ENCODE measurements at regions not wholly inside any gene's neighbourhood (a gene's known extent, or its start where the extent isn't known, plus 50 kb on each side); places are given as distances from the start of the nearest gene placed in this dataset.
"Not testable (repeated sequence)": the region's sequence is repeated elsewhere in the genome, so short reads cannot be mapped to it uniquely, and the experiment has no call there.

DNA sequence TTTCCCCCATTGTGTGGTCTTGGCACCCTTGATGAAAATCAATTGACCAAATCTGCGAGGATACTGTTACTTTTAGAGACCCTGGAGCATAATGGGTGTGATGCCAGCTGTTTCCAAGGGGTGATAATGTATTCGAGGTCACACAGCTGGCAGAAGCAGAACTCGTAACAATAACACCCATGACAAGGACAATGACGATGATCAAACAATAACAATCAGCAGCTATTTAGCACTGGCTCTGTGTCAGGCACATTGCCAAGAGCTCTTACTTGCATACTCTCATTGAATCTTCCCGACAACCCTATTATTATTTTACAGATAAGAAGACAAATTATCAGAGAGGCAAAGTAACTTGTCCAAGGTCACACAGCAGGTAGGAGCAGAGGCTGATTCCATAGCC, 223.7 kb upstream of the MSX2 start:
- DNase-seq: no peak

DNA sequence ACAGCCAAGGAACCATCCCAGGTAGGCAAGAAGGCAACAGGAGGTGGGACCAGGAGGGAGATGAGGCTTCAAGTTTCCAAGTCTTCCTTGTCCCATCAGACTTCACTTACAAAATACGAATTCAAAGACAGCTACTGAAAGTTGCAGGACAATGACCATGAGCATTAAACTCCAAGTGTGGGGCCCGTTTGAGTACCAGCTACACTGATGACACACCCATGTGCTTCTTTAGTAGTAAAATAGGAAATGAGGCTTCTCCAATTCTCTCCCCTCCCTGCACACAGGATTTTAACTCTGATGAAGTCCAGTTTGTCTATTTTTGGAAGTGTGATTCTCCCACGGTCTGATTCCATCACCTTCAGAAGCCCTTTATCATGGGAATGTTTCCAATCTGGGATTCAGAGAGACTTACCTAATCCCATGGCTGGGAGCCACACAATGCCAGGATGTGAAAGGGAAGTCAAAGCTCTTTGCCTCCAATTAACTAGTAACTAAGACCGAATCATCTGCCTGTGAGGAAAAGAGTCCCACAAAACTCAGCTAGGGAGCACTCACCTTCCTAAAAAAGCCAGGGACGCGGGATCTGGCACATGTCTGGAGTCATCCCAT, 222.8 kb upstream of the MSX2 start:
- DNase-seq: no peak

DNA sequence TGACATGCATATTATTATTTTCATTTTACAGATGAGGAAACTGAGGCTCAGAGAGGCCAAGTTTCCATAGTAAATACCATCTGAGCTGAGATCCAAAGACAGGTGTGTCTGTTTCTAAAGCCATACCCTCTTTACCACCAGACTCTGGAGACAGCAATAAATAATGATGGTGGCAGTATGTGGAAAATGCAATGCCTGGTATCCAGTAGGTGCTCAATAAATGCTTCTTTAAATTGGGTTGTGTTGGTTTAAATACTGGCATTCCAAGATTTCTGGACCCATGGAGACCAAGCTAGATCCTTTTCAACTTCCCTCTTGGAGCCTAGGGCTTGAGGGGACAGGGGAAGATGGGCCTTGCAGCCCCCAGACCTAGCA, 221.3 kb upstream of the MSX2 start:
- no peak for DNase-seq

DNA sequence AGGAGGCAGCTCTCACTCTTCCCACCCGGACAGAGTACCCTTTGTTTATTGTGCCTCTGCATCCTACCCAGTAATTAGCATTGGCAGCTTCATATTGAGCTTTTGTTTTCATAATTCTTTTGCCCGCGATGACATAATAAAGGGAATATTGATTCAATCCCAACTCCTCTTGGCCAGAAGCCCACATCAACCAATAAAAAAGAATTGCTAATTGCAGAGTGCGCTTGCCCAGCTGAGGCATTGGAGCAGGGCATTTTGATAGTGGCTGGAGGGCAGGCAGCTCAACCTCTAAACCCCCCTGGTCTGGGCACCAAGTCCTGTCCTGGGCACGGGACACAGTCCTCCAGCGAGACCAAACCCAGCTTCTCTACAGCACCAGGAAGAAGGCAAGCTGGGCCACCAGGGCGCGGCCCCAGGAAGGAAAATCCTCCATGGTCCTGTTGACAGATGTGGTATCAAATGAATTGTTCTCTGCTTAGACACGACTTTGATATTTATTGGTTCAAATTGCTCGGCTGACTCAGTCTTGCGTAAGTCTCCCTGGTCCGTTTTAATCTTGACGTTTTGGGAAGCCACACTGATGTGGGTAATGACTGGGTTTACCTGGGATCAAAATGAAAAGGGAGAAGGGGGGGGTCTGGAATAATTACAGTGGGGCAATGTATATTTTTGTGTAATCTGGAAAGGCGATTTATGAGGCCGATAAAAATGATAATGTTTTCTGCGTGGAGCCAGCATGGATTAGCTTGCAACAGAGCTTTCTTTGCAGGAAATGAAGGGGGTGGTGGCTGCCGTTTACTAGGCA, 220.7 kb upstream of the MSX2 start:
- no peak for DNase-seq

DNA sequence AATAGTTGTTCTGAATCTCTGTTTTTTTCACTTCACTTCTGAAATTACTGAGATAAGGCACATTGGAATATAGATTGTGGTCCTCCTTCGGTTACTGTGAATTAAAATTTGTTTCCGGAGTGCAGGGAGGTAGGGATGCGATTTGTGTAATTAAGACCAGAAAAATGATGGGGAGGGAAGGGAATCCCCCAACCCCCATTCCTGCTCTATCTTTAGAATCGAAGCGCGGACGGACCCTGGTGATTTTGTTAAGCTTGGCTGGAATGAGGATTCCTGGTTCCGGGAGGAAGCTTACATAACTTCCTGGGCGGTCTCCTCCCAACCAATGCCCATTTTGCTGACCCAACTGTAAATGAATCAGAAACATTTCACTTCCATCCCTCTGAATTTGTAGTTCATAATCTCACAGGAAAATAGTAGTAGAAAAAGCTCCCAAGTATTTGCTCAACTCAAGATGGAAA, 220.1 kb upstream of the MSX2 start:
- DNase-seq: no peak

DNA sequence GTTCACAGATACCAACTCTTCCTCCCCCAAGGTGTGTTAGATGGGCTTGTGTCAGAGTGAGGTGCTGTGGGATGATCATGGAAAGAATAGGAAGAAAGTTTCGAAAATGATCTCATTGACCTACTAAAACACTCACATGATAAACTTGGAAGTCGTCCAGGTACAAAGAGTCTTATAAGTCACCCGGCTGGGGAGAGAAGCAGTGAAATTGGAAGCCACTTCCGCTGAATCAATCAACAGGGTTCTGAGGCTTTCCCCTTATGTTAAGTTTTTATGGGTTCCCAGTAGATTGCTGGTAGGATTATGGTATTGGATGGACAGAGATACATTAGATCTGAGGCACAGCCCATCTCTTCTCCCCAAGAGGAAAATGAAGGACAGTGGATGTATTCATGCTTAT, 218.8 kb upstream of the MSX2 start:
- no peak for DNase-seq

DNA sequence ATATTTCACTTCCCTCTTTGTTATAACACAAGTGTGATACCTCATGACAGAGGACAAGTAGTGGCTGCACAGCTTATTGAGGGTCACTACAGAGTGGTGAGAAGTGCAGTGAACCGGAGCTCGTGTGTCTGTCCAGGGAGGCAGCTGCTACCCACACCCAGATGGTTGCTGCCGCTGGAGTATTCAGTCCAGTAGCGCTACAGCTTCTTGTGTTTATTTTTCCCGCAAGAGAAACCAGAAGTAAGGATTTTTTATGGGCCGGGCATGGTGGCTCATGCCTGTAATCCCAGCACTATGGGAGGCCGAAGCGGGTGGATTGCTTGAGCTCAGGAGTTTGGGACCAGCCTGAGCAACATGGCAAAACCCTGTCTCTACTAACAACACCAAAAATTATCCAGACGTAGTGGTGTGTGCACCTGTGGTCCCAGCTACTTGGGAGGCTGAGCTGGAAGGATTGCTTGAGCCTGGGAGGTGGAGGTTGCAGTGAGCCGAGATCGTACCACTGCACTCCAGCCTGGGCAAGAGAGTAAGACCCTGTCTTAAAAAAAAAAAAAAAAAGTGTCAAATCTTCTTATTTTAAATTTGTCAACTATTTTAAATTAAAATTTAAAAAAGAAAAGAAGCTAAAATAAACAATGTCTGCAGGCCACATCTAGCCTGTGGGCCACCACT, 213.5 kb upstream of the MSX2 start:
- not testable (repeated sequence) for DNase-seq

DNA sequence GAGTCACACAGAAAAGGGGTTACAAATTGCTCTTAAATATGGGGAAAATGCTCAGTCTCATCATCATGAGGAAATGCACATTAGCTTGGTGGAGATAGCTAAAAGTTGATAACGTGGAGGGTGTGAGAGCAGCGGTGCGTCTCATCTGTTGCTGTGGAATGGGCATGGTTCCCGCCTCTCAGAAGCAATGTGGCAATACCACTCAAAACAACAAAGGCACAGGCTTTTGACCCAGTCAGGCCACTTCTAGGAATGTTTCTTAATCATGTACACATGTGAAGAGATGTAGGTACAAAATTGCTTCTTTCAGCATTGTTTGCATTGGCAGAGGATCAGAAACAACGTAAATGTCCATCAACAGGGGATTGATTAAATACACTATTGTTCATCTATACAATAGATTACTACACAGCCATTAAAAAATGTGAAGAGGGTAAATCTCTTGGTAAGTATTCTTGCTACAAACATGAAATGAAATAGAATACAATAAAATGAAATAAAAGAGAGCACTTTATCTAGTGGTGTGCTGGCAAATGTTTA, 212.6 kb upstream of the MSX2 start:
- DNase-seq: no peak

DNA sequence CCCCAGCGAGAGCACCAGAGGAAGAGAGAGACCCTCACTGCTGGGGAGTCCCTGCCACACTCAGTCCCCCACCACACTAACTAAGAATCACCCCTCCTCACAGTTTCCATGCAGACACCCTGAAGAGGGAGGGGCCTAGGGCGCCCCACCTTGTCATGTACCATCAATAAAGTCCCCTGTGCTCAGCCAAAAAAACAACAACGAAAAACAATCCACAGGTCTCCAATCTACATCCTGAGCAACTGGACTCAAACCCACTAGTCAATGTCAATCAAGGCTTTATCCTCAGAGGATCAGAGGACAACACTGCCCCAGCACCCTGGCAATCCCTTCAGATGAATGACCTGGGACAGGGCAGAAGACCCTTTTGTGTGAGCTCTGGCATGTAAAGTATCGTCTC, 210.1 kb upstream of the MSX2 start:
- DNase-seq: no peak

DNA sequence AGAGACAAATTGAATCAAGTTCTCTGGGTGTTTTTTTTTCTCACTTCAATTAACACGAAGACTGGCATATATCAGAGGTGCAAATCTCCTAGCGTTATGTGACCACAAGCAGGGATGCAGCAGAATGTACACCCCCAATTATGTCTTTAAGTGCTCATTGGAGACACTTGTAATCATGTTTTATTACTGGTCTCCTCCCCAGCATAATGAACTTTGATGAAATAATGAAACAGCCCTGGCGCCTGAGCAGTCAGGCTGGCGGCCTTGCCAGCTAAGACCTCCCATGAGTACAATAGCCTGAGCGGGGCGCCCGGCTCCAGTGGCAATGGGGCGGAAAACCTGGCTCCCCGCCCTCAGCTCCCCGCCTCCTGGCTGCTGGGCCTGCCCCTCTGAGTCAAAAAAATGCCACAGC, 209.4 kb upstream of the MSX2 start:
- DNase-seq: no peak

DNA sequence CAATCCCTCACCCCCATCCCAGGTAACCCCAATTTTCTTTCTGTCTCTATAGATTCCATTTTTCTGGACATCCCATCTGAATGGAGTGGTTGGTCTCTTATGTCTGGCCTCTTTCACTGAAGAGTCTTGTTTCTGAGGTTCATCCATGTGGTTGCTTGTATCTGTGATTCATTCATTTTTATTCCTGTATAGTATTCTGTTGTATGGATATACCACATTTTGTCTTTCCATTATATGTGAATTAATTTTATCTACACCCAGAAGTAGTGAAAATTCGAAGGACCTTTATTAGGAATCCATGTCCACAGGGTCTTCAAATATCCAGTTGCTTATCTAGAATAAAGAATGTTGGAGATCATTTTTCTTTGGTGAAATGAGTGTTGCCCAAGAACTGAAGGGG, 207.6 kb upstream of the MSX2 start:
- DNase-seq: no peak

DNA sequence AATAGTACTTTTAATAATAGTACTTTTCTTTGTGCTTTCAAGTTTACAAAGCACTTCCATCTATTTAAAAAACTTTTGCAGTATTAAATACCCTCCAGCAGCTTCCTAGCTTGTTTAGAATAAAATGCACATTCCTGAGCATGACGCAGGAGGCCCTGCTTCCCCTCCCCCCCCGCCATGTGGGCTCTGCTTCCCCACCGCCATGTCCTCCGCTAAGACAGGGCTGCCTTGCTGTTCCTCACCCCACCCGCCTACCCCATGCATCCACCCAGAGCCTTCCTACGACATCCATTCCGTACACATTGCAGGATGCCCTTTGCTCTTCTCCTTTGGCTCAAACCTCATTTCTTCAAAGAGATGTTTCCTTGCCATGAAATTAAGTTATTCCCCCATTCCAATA, 205.9 kb upstream of the MSX2 start:
- no peak for DNase-seq

DNA sequence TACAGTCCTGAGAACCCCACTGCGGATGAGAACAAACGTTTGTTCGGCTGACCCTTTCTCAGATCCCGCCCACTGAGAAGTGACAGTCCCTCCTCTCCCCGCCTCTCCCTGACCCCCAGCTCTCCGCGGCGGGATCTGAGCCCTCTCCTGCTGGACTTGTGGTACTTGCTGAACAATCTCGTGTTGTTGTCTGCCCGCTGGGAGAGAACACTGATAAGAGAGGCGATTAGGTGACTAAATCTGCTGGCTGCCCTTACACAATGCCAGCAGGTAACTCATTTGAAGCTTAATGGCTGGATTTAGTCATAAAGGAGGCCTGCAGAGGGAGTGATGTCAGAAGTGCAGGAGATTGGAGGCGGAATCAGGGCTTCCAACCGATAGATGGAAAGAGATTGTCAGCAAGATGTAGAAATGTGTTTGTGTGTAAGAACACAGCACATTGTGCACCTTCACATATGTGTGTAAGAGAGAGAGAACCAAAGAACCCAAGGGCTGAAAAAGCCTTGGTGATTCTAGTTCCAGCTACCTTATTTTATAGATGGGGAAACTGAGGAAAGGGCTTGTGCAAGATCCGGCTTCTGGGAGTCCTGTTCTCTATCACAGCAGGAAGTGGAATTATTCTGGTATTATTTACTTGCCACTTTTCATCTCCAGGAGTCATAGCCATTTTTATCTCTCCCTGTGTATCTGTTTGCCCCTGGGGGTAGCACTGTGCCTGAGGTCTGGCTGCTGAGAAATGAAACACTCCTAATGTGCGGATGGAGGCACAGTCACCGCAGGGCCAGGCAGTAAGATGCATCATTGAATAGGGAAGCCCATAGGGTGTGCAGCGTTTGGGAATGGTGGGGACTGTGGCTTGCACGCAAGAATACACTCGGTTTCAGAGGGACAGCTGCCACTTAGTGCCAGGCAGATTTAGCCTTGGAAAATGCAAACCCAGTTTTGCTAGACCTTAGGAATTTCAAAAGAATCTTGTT, 203.7 kb upstream of the MSX2 start:
- no peak for DNase-seq

DNA sequence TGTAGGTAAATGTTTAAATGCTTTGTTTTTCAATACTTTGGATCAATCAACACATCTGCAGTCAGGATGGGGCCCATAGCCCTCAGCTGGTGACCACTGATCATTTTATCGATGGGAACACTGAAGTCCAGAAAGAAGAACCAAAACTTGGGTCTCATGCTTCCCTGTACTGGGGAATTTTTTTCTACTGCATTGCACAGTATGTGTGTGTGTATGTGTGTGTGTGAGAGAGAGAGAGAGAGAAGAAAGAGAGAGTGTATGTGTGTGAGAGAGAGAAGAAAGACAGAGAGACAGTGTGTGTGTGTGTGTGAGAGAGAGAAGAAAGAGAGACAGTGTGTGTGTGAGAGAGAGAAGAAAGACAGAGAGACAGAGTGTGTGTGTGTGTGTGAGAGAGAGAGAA, 202.9 kb upstream of the MSX2 start:
- DNase-seq: no peak

DNA sequence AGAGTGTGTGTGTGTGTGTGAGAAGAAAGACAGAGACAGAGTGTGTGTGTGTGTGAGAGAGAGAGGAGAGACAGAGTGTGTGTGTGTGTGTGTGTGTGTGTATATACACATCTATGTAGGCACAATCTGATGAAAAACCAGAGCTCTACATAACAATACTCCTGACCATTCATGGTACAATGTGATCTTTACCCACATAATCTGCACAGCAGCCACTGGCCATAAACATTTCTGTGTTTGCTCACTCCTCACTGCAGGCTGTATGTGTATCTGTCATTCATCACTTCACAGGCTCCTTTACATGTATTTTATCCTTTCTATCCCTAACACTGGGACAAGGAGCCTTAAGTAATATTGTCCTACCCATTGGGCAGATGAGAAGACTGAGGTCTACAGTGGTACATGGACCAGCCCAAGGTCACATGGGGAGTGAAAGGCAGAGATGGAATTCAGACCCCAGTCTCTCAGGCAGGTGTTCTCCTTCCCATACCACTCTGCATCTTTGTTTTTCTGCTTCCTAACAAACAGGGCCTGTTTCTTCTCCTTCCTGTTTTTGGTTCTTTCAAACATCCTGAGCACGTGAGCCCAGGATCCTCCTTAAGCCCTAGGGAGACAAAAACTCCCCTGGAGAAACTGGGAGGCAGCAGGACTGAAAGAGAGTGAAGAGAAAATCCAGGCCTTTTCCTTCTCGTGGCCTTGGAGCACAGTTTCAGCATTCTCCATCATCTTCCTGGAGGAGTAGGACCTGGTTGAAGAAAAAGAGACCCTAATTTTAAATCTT, 201.7 kb upstream of the MSX2 start:
- no peak for DNase-seq

DNA sequence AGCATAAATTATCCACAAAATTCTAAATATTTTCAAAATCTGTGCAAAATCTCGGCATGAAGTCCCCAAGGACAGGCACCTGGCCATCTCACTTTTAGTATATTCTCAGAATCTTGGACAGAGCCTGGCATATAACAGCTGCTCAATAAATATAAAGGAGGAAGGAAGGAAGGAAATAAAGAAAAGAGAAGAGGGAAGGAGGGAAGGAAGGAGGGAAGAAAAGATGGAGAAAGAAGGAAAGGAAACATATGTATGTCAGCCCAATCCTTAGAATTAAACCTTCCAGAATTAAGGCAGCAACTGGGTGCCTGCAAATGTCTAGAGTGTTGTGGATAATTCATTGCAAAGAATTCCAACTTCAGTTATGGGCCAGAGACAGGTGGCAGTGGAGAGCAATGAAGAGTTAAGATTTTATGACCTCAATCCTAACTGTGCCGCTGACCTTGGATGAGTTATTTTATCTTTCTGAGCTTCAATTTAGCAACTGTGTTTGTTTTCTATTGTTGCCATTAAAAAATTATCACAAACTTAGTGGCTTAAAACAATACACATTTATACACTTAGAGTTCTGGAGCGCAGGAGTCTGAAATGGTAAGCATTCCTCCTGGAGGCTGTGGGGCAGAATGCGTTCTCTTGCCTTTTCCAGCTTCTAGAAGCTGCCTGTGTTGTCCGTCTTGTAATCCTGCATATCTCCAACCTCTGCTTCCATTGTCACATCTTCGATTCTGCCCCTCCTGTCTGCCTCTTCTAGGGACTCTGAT, 200.9 kb upstream of the MSX2 start:
- no peak for DNase-seq

DNA sequence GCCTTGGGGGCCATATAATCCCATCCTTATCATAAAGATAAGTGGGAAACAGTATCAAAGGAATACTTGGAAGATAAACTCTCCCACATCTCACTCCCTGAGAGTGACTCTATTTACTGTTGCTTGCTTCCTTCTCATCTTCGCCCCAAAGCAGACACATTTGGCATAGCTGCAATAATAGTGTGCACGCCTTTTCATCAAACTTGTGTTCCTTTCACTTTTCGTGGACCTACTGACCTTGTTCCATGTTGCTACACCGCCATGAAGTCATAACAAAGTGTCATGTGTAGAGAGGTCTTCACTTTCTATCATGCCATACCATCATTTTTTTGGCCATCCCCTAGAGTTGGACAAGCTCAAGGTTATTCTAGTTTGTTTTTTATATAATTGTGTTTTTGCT, 200.0 kb upstream of the MSX2 start:
- DNase-seq: no peak

DNA sequence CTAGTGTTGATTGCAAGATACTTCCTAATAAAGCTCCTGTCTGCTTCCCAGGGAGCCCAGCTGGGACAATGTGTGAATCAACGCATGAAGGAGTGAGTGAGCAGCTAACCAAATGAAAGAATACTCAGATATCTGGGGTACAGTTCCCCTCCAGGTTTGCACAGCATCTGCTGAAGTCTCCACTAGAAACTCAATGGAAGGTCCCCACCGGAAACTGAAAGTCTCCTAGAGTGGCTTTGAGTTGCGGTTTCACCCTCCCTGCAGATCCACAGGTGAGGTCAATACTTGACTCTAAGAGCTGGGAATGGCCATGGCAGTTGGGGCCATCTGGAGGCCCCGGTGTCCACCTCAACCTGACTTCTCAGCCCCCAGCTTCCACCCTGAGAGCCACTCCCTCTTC, 198.2 kb upstream of the MSX2 start:
- DNase-seq: no peak

DNA sequence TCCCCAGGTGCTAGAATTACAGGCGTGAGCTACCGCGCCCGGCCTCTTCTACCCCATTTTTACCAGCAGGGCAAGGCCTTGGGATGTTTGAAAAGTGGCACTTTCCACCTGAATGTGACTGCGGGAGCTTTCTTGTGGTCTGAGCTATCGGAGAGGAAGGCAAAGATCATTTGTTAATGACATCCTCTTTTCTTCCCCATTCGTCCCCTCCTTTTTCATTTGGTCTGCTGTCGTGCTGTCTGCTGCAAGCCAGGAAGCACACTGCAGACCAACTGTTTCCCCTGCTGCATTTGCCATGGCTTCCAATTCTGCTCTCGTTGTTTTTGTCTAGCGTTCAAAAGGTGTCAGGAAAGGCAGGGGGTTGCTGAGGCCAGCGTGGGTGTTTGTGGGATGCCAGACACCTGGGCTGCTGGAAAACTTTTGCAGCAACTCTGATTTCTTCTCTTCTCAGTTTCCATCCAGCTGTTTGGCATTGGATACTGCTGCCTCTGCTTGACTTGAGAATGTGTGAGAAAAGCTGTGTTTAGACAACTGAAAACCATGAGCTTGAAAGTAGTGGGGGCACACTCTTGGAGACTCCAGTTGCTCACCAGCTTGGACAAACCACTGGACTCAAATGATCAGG, 196.4 kb upstream of the MSX2 start:
- no peak for DNase-seq

DNA sequence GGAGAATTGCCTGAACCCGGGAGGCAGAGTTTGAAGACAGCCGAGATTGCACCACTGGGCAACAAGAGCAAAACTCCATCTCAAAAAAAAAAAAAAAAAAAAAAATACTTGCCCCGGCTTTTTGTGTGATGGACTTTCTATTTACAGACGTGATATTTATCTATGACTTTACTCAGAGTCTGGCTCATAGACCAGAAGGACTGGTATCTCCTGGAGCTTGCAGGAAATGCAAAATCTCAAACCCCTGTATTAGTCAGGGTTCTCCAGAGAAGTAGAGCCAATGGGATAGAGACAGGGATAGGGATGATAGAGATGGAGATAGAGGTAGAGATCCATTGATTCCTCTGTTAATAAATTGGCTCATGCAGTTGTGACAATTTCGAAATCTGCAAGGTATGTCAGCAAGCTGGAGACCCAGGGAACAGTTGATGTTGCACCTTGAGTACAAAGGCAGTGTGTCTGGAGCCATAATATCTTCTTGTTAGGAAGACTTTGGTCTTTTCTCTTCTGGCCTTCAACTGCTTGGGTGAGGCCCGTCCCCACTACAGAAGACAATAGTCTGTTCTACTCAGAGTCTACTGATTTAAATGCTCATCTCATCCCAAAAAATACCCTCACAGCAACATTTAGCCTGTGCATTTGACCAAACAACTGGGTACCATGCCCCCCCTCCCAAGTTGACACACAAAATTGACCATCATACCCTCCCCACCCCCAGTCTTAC, 195.4 kb upstream of the MSX2 start:
- DNase-seq: no peak

All from activated naive CD4-positive, alpha-beta T cell (primary cell).